Mesenchymal stem cell (in vitro differentiated cells and primary cell): ENCODE measurements at regions not wholly inside any gene's neighbourhood (a gene's known extent, or its start where the extent isn't known, plus 50 kb on each side); places are given as distances from the start of the nearest gene placed in this dataset.
"Not testable (repeated sequence)": the region's sequence is repeated elsewhere in the genome, so short reads cannot be mapped to it uniquely, and the experiment has no call there.

Experiments
- DNase-seq: peaks from one replicate; pipeline ENCODE4 v3.0.0-alpha.2; 2013
- H2AFZ ChIP-seq: one replicate; pipeline ENCODE4 v1.6.1; 2013; ENCODE audit warnings: low read depth, mild to moderate bottlenecking, control low read depth, inconsistent platforms, low read length, moderate library complexity
- H2AK5ac ChIP-seq: 2 replicates; pipeline ENCODE4 v1.6.1; 2013; ENCODE audit warnings: low read length, moderate library complexity, mild to moderate bottlenecking, inconsistent platforms; ENCODE audit not compliant: severe bottlenecking
- H2BK120ac ChIP-seq: one replicate; pipeline ENCODE4 v1.6.1; 2013; ENCODE audit warnings: low read depth, mild to moderate bottlenecking, inconsistent platforms, low read length, moderate library complexity
- H2BK12ac ChIP-seq, 2 experiments: one replicate each; pipeline ENCODE4 v1.6.1; 2013; ENCODE audit warnings: inconsistent platforms in 2 of 2, low read length in 2 of 2, mild to moderate bottlenecking in 2 of 2, moderate library complexity in 2 of 2, control low read depth in 1 of 2
- H2BK15ac ChIP-seq: one replicate; pipeline ENCODE4 v1.6.1; 2013; ENCODE audit warnings: mild to moderate bottlenecking, low read depth, inconsistent platforms; ENCODE audit not compliant: poor library complexity, severe bottlenecking
- H2BK5ac ChIP-seq: 2 replicates; pipeline ENCODE4 v1.6.1; 2013; ENCODE audit warnings: low read depth, mild to moderate bottlenecking, low read length, control low read depth, inconsistent platforms; ENCODE audit not compliant: poor library complexity, severe bottlenecking
- H3K14ac ChIP-seq, 2 experiments: one replicate each; pipeline ENCODE4 v1.6.1; 2013; ENCODE audit warnings: inconsistent platforms in 2 of 2, low read length in 2 of 2, control low read depth in 1 of 2, mild to moderate bottlenecking in 1 of 2, moderate library complexity in 1 of 2
- H3K18ac ChIP-seq, 2 experiments: one replicate each; pipeline ENCODE4 v1.6.1; 2013; ENCODE audit warnings: inconsistent platforms in 2 of 2, low read length in 2 of 2, control low read depth in 1 of 2, low read depth in 1 of 2, mild to moderate bottlenecking in 1 of 2
- H3K23ac ChIP-seq, 2 experiments: one replicate each; pipeline ENCODE4 v1.6.1; 2013; ENCODE audit warnings: inconsistent platforms in 2 of 2, low read length in 2 of 2, mild to moderate bottlenecking in 2 of 2, moderate library complexity in 2 of 2, control low read depth in 1 of 2
- H3K27ac ChIP-seq: 2 replicates; pipeline ENCODE4 v1.5.1; 2013; ENCODE audit warnings: mild to moderate bottlenecking, moderate library complexity, low read length, control low read depth, inconsistent platforms; ENCODE audit not compliant: poor library complexity, severe bottlenecking
- H3K27me3 ChIP-seq, 2 experiments: 2 replicates each; pipeline versions ENCODE4 v1.6.1 to v1.7.0; 2013; ENCODE audit warnings: low read length in 2 of 2, mild to moderate bottlenecking in 2 of 2, moderate library complexity in 2 of 2, control low read depth in 1 of 2, inconsistent platforms in 1 of 2; ENCODE audit not compliant: control insufficient read depth in 1 of 2, insufficient read depth in 1 of 2
- H3K36me3 ChIP-seq, 2 experiments: 2 replicates each; pipeline versions ENCODE4 v1.6.1 to v1.7.0; 2013; ENCODE audit warnings: low read length in 2 of 2, control low read depth in 1 of 2, inconsistent platforms in 1 of 2, low read depth in 1 of 2, mild to moderate bottlenecking in 1 of 2; ENCODE audit not compliant: insufficient read depth in 2 of 2, control insufficient read depth in 1 of 2
- H3K4ac ChIP-seq, 2 experiments: one replicate each; pipeline ENCODE4 v1.6.1; 2013; ENCODE audit warnings: inconsistent platforms in 2 of 2, low read length in 2 of 2, mild to moderate bottlenecking in 2 of 2, moderate library complexity in 2 of 2, control low read depth in 1 of 2, low read depth in 1 of 2
- H3K4me1 ChIP-seq: 2 replicates; pipeline ENCODE4 v1.6.1; 2013; ENCODE audit warnings: low read depth, low read length, control low read depth; ENCODE audit not compliant: control insufficient read depth, insufficient read depth
- H3K4me2 ChIP-seq: 2 replicates; pipeline ENCODE4 v1.6.1; 2013; ENCODE audit warnings: low read length, mild to moderate bottlenecking, inconsistent platforms; ENCODE audit not compliant: poor library complexity, severe bottlenecking
- H3K4me3 ChIP-seq, 2 experiments: 2 replicates each; pipeline versions ENCODE4 v1.5.1 to v1.7.0; 2013; ENCODE audit warnings: low read length in 2 of 2, mild to moderate bottlenecking in 2 of 2, control low read depth in 1 of 2, low read depth in 1 of 2; ENCODE audit not compliant: insufficient read depth in 1 of 2
- H3K79me1 ChIP-seq: replicated peaks from 2 replicates; pipeline ENCODE4 v1.6.1; 2013; ENCODE audit warnings: mild to moderate bottlenecking, control low read depth, low read length, inconsistent platforms; ENCODE audit not compliant: poor library complexity, severe bottlenecking
- H3K9ac ChIP-seq: 2 replicates; pipeline ENCODE4 v1.7.0; 2013; ENCODE audit warnings: mild to moderate bottlenecking, low read length, moderate library complexity
- H3K9me3 ChIP-seq: 2 replicates; pipeline ENCODE4 v1.7.0; 2013; ENCODE audit warnings: mild to moderate bottlenecking, low read length; ENCODE audit not compliant: control insufficient read depth
- H4K8ac ChIP-seq: one replicate; pipeline ENCODE4 v1.6.1; 2013; ENCODE audit warnings: inconsistent platforms, mild to moderate bottlenecking, low read length, moderate library complexity
- H4K91ac ChIP-seq: one replicate; pipeline ENCODE4 v1.6.1; 2013; ENCODE audit warnings: mild to moderate bottlenecking, low read length, inconsistent platforms
- WGBS: methylation state at CpG from one replicate; pipeline ENCODE4 v1.1.7; 2013; ENCODE audit warnings: mixed read lengths; 5-methylcytosine and 5-hydroxymethylcytosine counted together

- H2AFZ ChIP-seq, H3K4me2 ChIP-seq, H3K14ac ChIP-seq, H3K27ac ChIP-seq, H3K23ac ChIP-seq, H3K4ac ChIP-seq, H3K9ac ChIP-seq, H2BK120ac ChIP-seq, H3K18ac ChIP-seq, H3K9me3 ChIP-seq, H2BK12ac ChIP-seq, H2AK5ac ChIP-seq, H4K8ac ChIP-seq, H3K79me1 ChIP-seq, H2BK15ac ChIP-seq, H3K27me3 ChIP-seq, H3K4me1 ChIP-seq, H3K36me3 ChIP-seq, H3K4me3 ChIP-seq, H2BK5ac ChIP-seq, H4K91ac ChIP-seq, DNase-seq: not testable (repeated sequence)
- no CpG with 5 or more reads among the region's 21 CpGs for WGBS
These were observed 162.0 kb downstream of the ATP6V0E2 start for GRCh38 chr7:150035769-150036168.

GRCh38 chr7:150039061-150039460 lies 165.3 kb downstream of the ATP6V0E2 start:
- not testable (repeated sequence) for H2AK5ac ChIP-seq, H4K8ac ChIP-seq, H3K23ac ChIP-seq, H3K79me1 ChIP-seq, H3K4me1 ChIP-seq, H3K4me3 ChIP-seq, H3K36me3 ChIP-seq, H2BK12ac ChIP-seq, H3K14ac ChIP-seq, H3K9me3 ChIP-seq, H3K27me3 ChIP-seq, H3K4ac ChIP-seq, H2BK15ac ChIP-seq, H2BK120ac ChIP-seq, H2AFZ ChIP-seq, H4K91ac ChIP-seq, H3K4me2 ChIP-seq, H3K27ac ChIP-seq, H3K18ac ChIP-seq, H2BK5ac ChIP-seq, H3K9ac ChIP-seq, DNase-seq
- WGBS: 88% methylated on average over 13 of the region's 16 CpGs

DNA sequence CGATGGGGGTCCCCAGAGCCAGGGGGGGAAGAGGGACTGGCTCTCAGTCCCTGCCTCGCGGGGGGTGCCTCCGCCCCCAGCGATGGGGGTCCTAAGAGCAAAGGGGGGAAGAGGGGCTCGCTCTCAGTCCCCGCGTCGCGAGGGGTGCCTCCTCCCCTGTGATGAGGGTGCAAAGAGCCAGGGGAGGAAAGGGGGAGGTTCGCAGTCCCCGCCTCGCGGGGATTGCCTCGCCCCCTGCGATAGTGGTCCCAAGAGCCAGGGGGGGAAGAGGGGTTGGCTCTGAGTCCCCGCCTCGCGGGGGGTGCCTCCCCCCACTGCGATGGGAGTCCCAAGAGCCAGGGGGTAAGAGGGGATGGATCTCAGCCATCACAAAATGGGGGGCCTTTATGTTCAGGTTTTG lies 168.5 kb downstream of the ATP6V0E2 start:
- not testable (repeated sequence) for H3K27ac ChIP-seq, H3K9me3 ChIP-seq, H3K23ac ChIP-seq, H3K36me3 ChIP-seq, H3K9ac ChIP-seq, H2AFZ ChIP-seq, H2BK5ac ChIP-seq, DNase-seq, H3K4me2 ChIP-seq, H3K27me3 ChIP-seq, H3K79me1 ChIP-seq, H3K14ac ChIP-seq, H2BK12ac ChIP-seq, H2BK15ac ChIP-seq, H4K91ac ChIP-seq, H3K4me1 ChIP-seq, H3K4ac ChIP-seq, H3K4me3 ChIP-seq, H4K8ac ChIP-seq, H2BK120ac ChIP-seq, H2AK5ac ChIP-seq, H3K18ac ChIP-seq
- WGBS: 85% methylated on average over 5 of the region's 20 CpGs

- H3K4ac ChIP-seq: not testable (repeated sequence)
These were observed 171.0 kb downstream of the ATP6V0E2 start for GRCh38 chr7:150044771-150045170.

More at GRCh38 chr7:150044771-150045170, 171.0 kb downstream of the ATP6V0E2 start:
- H3K79me1 ChIP-seq, H3K23ac ChIP-seq, H3K14ac ChIP-seq, H4K8ac ChIP-seq, H2BK5ac ChIP-seq, H2BK15ac ChIP-seq, H2BK12ac ChIP-seq, H3K27me3 ChIP-seq, H3K9ac ChIP-seq, H3K9me3 ChIP-seq, H2BK120ac ChIP-seq, H3K4me2 ChIP-seq, H3K36me3 ChIP-seq, H3K4me3 ChIP-seq, H3K27ac ChIP-seq, H3K18ac ChIP-seq, H2AFZ ChIP-seq, H4K91ac ChIP-seq, H2AK5ac ChIP-seq: not testable (repeated sequence)
- WGBS: 2% methylated on average over 6 of the region's 7 CpGs
- H3K4me1 ChIP-seq: peaks cover 16% of the 10 kb centered on the region
- peak; percentile 24 for DNase-seq
